Activated CD4-positive, alpha-beta T cell treated with anti-CD3 and anti-CD28 coated beads, Interleukin-2, amount 10 ng/mL, durations not matched to agents 7 days and 5 days (primary cell): ENCODE measurements at regions not wholly inside any gene's neighbourhood (a gene's known extent, or its start where the extent isn't known, plus 50 kb on each side); places are given as distances from the start of the nearest gene placed in this dataset.

Experiments used
- CTCF ChIA-PET: fragments of 350-600 bp; sonication (Branson Sonifier 250); formaldehyde crosslinking; loops from one replicate; lab custom pipeline; 2021; ENCODE audit warnings: antibody characterized with exemption; lab: Charles Lee
- POLR2A ChIA-PET: fragments of 350-600 bp; sonication (Branson Sonifier 250); formaldehyde crosslinking; loops from one replicate; lab custom pipeline; 2021; ENCODE audit warnings: antibody characterized with exemption; lab: Charles Lee
- DNase-seq: peaks from one replicate; pipeline ENCODE4 v3.0.0-alpha.2; 2020
- H3K27ac Mint-ChIP-seq: one replicate; pipeline ENCODE4 v1.8.0; 2021; ENCODE audit warnings: mild to moderate bottlenecking, moderate library complexity, mixed read lengths
- H3K27me3 Mint-ChIP-seq: one replicate; pipeline ENCODE4 v1.8.0; 2021; ENCODE audit warnings: mixed read lengths
- H3K36me3 Mint-ChIP-seq: one replicate; pipeline ENCODE4 v1.8.0; 2021; ENCODE audit warnings: low read depth, mixed read lengths
- H3K4me1 Mint-ChIP-seq: one replicate; pipeline ENCODE4 v1.8.0; 2021; ENCODE audit warnings: mixed read lengths
- H3K4me3 Mint-ChIP-seq: one replicate; pipeline ENCODE4 v1.8.0; 2021; ENCODE audit warnings: mild to moderate bottlenecking, moderate library complexity, mixed read lengths
- H3K9me3 Mint-ChIP-seq: one replicate; pipeline ENCODE4 v1.8.0; 2021; ENCODE audit warnings: mixed read lengths

DNA sequence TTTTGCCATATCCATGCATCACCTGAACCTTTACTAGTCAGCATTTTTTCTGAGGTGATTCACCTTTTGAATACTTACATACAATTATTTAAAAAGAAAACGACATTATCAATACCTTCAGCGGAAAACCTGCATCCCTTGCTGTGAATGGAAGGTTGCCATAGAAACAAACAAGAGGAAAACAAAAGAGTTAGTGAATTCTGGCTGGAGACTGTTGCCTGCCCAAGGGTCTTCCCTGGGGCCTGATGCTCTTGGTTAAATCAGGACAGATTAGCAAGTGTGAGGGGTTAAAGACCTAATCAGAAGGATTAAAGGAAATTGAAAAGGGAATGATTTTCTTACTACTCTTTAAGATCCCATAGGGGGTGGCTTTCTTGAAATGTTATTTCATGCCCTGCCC is 96.0 kb upstream of the WSCD2 start:
- H3K9me3 Mint-ChIP-seq, result no peaks in the 10 kb centered on the region
- no peak for DNase-seq
- H3K27me3 Mint-ChIP-seq, result peaks cover 6% of the 10 kb centered on the region
- POLR2A ChIA-PET, result no interaction called here
- CTCF ChIA-PET, result no interaction called here
- no peaks in the 10 kb centered on the region for H3K36me3 Mint-ChIP-seq
- no peak overlapping the region for H3K4me3 Mint-ChIP-seq
- H3K27ac Mint-ChIP-seq, result no peak overlapping the region
- peaks cover 2% of the 10 kb centered on the region for H3K4me1 Mint-ChIP-seq

DNA sequence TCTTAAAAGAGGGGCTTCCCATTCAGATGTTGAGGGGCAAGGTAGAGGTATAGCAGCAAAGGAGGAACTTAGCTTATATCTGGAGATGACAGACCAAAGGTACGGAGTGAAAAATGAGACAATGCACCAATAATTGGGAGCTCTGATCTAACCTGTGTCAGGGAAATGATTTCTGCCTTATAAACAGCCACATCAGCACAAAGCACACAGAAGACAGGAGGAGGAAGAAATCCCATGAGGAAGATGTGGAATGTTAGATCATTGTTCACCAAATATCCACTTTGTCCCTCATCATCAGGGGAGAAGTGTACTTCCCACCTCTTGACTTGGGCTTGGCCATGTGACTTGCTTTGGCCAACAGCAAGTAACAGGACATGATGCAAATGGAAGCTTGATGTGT is 93.7 kb upstream of the WSCD2 start:
- H3K4me1 Mint-ChIP-seq, result peaks cover 2% of the 10 kb centered on the region
- ChIA-PET CTCF (no interaction called here), POLR2A (no interaction called here)
- H3K36me3 Mint-ChIP-seq, result no peaks in the 10 kb centered on the region
- H3K27ac Mint-ChIP-seq, result no peak overlapping the region
- no peak overlapping the region for H3K4me3 Mint-ChIP-seq
- no peaks in the 10 kb centered on the region for H3K9me3 Mint-ChIP-seq
- H3K27me3 Mint-ChIP-seq, result peaks cover 2% of the 10 kb centered on the region
- no peak for DNase-seq

DNA sequence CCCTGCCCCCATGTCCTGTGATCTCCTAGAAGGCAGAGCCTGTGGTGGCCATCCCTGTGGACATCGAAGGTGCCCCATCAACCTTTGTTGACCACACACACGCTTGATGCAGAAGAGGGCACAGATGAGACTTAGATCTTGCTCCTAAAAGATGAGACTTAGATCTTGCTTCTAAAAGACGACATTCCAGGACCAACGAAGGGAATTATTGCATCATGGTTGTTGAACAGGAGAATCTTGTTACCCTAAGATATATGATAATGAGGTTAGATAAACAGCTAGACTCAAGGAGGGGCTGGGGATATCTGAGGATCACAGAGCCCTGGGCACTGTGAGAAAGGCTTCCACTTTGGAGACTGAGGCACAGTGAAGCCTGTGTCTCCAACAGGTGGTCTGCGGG is 91.1 kb upstream of the WSCD2 start:
- no peak overlapping the region for H3K27ac Mint-ChIP-seq
- no peaks in the 10 kb centered on the region for H3K9me3 Mint-ChIP-seq
- no peak for DNase-seq
- ChIA-PET CTCF (no interaction called here), POLR2A (no interaction called here)
- H3K27me3 Mint-ChIP-seq, result no peaks in the 10 kb centered on the region
- peaks cover 2% of the 10 kb centered on the region for H3K4me1 Mint-ChIP-seq
- H3K4me3 Mint-ChIP-seq, result no peak overlapping the region
- no peaks in the 10 kb centered on the region for H3K36me3 Mint-ChIP-seq

DNA sequence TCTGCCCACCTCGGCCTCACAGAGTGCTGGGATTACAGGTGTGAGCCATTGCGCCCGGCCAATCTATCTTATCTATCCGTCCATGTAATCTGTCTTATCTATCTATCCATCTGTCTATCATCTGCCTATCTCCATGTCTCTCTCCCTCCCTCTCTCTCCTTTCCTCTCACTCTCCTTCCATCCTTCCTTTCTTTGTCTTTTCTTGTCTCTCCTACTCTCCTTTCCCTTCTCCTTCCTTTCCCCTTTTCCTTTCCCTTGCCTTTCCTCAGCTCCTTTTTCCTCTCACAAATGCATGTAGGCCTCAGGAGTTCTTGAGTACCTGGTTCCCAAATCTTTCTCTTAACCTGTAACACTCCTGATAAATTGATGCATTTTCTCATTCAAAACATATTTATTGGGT is 89.3 kb upstream of the WSCD2 start:
- ChIA-PET POLR2A (no interaction called here), CTCF (no interaction called here)
- Mint-ChIP-seq H3K27ac (no peak overlapping the region), H3K36me3 (no peaks in the 10 kb centered on the region), H3K27me3 (no peaks in the 10 kb centered on the region), H3K9me3 (no peaks in the 10 kb centered on the region), H3K4me3 (no peak overlapping the region), H3K4me1 (no peaks in the 10 kb centered on the region)
- DNase-seq, result no peak

DNA sequence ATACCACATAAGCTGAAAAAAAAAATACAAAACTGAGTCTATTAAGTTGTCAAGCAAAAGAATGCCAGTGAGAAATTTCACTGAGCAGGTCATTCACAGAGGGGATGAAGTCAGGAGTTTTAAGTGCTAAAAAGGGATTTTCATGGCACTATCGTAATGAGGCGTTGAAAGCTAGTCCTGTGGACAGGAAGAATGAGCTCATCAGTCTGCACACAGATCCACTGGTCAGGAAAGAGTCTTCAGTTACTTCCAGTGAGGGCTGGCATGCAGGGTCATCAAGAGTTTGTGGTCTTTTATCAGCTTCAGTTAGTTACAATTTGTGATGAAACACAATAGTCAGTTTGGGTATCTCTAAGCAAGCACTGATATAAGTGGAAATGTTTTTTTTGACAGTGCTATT is 88.1 kb upstream of the WSCD2 start:
- DNase-seq, result no peak
- CTCF ChIA-PET, result interaction anchor here (0.7 kb wide), 1 partner anchor 31 kb away, joined by 3 read pairs; no protein-coding TSS in a partner anchor
- POLR2A ChIA-PET, result no interaction called here
- no peak overlapping the region for H3K4me3 Mint-ChIP-seq
- H3K27ac Mint-ChIP-seq, result no peak overlapping the region
- no peaks in the 10 kb centered on the region for H3K9me3 Mint-ChIP-seq
- H3K4me1 Mint-ChIP-seq, result no peaks in the 10 kb centered on the region
- H3K36me3 Mint-ChIP-seq, result no peaks in the 10 kb centered on the region
- H3K27me3 Mint-ChIP-seq, result peaks cover 4% of the 10 kb centered on the region

DNA sequence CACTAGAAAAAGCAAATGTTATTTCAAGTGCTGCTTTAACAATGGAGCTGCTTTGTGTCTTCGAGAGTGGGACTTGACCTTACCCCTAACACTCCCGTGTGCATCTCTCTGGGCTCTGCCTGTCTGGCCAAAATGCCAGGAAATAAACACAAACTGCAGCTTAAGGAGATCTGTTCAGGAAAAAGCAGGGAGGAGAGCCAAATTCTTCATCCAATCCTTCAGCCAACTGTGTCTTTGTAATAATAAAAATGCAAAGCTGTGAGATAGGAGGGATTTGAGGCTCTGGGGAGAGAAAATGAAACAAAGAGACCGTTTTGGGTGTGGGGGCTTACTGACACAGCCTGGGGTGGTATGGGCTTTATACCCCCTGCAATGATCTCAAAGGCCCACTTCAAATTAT is 85.8 kb upstream of the WSCD2 start:
- POLR2A ChIA-PET, result no interaction called here
- Mint-ChIP-seq H3K27me3 (peaks cover 15% of the 10 kb centered on the region), H3K4me3 (no peak overlapping the region), H3K9me3 (no peaks in the 10 kb centered on the region), H3K27ac (no peak overlapping the region), H3K36me3 (no peaks in the 10 kb centered on the region), H3K4me1 (peaks cover 5% of the 10 kb centered on the region)
- DNase-seq, result no peak
- CTCF ChIA-PET, result interaction anchor here (0.6 kb wide), 1 partner anchor 602 kb away, joined by 3 read pairs; no protein-coding TSS in a partner anchor

DNA sequence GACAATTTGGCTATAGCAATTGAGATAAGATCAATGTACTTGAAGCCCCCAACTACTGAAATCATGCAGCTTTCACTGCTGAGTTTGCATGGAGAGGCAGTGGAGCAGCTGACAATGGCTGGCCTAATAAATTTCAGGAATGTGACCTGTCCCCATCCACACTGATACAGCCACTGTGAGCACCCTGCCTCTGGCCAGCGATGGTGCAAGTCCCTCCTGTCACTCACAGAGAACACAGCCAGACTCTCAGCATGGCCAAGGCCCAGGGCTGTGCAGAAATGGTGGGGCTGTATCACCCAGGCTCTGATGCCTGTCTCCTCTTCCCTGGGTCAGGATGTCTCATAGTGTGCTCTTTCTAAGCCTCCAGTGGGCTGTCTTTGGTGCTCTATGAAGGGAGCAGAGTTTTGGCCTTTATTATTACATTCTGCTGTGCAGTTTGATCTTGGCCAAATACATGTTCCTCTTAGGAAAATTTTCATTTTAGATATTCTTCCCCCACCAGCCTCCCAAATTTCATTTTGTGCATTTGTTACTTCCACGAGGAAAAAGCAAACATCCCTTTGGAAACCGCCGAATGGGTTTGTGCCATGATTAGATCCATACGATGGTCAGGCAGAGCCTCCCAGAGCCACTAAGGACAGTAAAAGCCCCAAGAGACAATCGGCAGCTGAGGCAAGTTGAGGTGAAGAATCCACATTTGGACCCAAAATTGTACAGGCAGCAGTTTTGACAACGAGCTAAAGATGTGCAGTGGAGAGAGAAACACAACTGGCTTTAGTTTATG is 85.1 kb upstream of the WSCD2 start:
- Mint-ChIP-seq H3K27me3 (peaks cover 15% of the 10 kb centered on the region), H3K4me1 (peaks cover 5% of the 10 kb centered on the region), H3K27ac (no peak overlapping the region), H3K4me3 (no peak overlapping the region), H3K36me3 (no peaks in the 10 kb centered on the region), H3K9me3 (no peaks in the 10 kb centered on the region)
- ChIA-PET POLR2A (no interaction called here), CTCF (no interaction called here)
- DNase-seq, result no peak

DNA sequence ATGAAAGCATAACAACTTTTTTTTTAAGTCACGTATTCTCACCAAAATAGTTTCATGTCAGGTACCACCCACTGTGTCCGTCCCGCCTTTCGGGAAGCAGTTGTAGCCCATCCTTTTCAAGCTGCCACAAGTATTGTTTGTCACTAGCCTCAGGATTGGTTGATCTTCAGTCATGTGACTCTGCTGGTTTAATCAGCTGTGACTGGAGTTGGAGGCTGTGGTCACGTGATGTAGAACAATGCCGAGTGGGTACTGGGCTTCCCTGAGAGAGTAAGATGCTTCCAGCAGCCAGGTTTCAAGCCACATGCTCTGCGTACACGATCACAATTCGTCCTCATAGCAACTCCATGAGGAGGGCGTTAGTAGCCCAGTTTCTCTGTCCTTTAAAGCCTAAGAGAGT is 83.0 kb upstream of the WSCD2 start:
- H3K4me1 Mint-ChIP-seq, result peaks cover 5% of the 10 kb centered on the region
- POLR2A ChIA-PET, result interaction anchor here (0.7 kb wide), 1 partner anchor 351 kb away, joined by 3 read pairs; no protein-coding TSS in a partner anchor
- no peaks in the 10 kb centered on the region for H3K36me3 Mint-ChIP-seq

DNA sequence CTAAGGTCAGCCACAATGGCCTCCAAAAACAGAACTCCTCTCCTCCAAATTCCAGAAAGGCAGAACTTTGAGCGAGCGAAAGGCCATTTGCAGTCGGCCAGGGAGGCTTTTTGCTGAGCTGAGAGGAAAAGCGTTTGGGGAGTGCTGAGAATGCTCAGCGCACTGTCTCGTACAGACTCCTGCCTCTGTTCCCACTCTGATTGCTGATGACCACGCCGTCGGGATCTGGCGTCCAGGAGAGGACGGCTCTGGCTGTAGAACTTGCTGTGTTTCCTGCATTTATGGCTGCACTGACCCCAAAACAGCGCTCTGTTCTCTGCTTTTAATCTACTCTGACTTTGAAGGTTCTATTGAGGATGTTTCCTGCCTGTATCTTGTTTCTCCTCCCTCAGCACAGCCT is 82.4 kb upstream of the WSCD2 start:
- Mint-ChIP-seq H3K4me3 (no peak overlapping the region), H3K27me3 (peaks cover 18% of the 10 kb centered on the region), H3K4me1 (peaks cover 5% of the 10 kb centered on the region), H3K36me3 (no peaks in the 10 kb centered on the region), H3K27ac (no peak overlapping the region), H3K9me3 (no peaks in the 10 kb centered on the region)
- DNase-seq, result no peak
- CTCF ChIA-PET, result no interaction called here
- POLR2A ChIA-PET, result interaction anchor here (0.7 kb wide), 1 partner anchor 351 kb away, joined by 3 read pairs; no protein-coding TSS in a partner anchor

More for the DNA sequence above, 83.0 kb upstream of the WSCD2 start:
- CTCF ChIA-PET, result no interaction called here
- peaks cover 18% of the 10 kb centered on the region for H3K27me3 Mint-ChIP-seq
- DNase-seq, result no peak
- H3K27ac Mint-ChIP-seq, result no peak overlapping the region
- H3K9me3 Mint-ChIP-seq, result no peaks in the 10 kb centered on the region
- H3K4me3 Mint-ChIP-seq, result no peak overlapping the region

DNA sequence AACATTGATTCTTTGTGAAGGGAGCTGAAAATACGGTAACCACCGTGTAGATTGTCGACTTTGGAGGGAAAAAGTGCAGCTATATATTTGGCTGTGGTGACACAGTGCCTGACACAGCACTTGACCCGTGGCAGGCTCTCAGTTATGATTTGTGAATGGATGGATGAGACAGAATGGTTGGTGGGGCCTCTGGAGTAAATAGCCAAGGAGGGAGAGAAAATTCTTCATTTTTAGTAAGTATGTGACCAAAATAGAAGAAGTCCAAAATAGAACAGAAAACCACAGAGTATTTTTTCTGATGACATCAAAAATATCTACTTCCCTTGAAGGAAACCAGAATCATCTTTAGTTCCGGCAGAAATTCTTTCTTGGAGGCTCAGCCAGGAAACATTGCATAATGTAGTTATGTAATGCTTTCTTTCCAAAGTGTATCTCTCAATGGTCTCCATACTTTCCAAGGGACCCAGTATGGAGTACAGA is 82.0 kb upstream of the WSCD2 start:
- ChIA-PET POLR2A (no interaction called here), CTCF (no interaction called here)
- Mint-ChIP-seq H3K4me1 (peaks cover 5% of the 10 kb centered on the region), H3K27me3 (peaks cover 18% of the 10 kb centered on the region), H3K9me3 (no peaks in the 10 kb centered on the region), H3K36me3 (no peaks in the 10 kb centered on the region), H3K27ac (no peak overlapping the region), H3K4me3 (no peak overlapping the region)
- DNase-seq, result no peak

DNA sequence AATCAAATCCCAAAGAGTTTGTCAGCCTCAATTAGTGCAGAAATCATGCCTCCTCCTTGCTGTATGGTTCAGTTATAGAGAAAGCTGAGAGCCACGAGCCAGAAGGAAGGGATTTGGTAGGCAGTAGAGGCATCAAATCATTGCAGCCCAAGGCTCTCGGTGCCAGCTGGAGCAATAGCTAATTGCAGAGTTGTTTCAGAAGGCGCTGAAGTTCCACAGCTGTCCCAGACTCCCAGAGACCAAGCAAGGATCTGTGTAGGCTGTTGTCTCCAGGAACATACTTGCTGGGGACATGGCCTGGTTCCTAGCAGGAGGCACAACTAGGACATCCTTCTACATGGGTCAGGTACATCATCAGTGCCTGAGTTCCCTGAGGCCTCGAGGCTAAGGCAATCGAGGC is 80.4 kb upstream of the WSCD2 start:
- Mint-ChIP-seq H3K36me3 (no peaks in the 10 kb centered on the region), H3K27me3 (peaks cover 21% of the 10 kb centered on the region), H3K4me1 (peaks cover 5% of the 10 kb centered on the region), H3K27ac (no peak overlapping the region), H3K9me3 (no peaks in the 10 kb centered on the region), H3K4me3 (no peak overlapping the region)
- POLR2A ChIA-PET, result no interaction called here
- CTCF ChIA-PET, result interaction anchor here (1.4 kb wide), 1 partner anchor 93 kb away, joined by 3 read pairs; no protein-coding TSS in a partner anchor
- no peak for DNase-seq

DNA sequence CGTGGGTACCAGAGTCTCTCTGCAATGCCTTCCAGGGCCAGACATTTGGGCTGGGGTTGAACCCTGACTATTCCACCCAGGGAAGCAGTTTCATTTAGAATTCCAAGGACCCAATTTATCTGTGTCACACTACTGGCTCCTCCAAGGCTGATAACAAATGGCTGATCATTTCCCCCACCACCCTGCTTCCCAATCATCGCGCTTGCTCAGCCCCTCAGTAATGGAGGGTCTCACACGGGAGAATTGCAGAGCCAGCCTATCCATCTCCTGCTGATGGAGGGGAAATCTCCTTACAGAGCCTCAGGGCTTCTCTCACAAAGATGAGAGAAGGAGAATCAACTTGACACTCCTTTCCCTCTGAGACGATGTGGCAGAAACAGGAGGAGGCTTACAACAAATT is 78.4 kb upstream of the WSCD2 start:
- Mint-ChIP-seq H3K9me3 (no peaks in the 10 kb centered on the region), H3K4me3 (no peak overlapping the region), H3K36me3 (no peaks in the 10 kb centered on the region), H3K27ac (no peak overlapping the region), H3K27me3 (peaks cover 20% of the 10 kb centered on the region), H3K4me1 (peaks cover 5% of the 10 kb centered on the region)
- ChIA-PET CTCF (no interaction called here), POLR2A (no interaction called here)
- DNase-seq, result no peak

DNA sequence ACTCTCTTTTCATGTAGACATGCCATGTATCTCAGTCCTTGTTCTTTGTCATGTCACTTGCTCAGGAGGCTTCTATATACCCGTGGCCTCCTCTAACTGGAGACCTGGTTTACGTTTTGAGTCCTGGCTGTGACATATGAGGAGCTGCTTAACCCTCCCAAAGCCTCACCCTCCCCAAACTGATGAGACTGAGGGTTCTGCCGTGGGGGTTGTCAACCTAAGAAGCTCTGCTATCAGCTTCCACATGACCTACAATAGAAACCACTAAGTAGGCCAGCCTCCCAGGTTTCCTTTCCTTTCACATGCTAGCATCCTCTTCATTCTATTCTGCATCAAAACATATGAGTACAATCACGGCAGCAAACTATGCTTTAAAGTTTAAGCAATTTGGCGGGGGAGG is 76.8 kb upstream of the WSCD2 start:
- no peak for DNase-seq
- no peak overlapping the region for H3K27ac Mint-ChIP-seq
- no peak overlapping the region for H3K4me3 Mint-ChIP-seq
- ChIA-PET POLR2A (no interaction called here), CTCF (no interaction called here)
- H3K36me3 Mint-ChIP-seq, result no peaks in the 10 kb centered on the region
- peaks cover 17% of the 10 kb centered on the region for H3K27me3 Mint-ChIP-seq
- H3K4me1 Mint-ChIP-seq, result no peaks in the 10 kb centered on the region
- H3K9me3 Mint-ChIP-seq, result no peaks in the 10 kb centered on the region

DNA sequence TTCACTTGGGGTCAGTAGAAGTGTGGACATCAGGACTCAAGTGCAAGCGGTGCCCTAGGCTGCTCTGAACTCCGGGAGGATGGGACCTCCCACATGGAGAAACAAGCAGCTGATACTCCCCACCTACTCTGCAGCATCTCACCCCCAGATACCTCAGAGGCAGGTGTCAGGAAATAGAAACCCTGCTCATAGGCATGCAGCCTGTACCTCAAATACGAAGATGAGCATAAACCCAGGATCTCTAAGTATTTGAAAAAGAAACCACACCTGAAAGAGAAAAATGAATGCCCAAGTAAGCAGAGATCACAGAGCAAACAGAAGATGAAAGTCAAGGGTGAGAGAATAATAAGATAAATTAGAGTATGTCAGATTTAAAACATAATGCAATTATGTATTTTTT is 75.6 kb upstream of the WSCD2 start:
- ChIA-PET CTCF (no interaction called here), POLR2A (no interaction called here)
- Mint-ChIP-seq H3K36me3 (no peaks in the 10 kb centered on the region), H3K9me3 (no peaks in the 10 kb centered on the region), H3K4me1 (no peaks in the 10 kb centered on the region), H3K27me3 (peaks cover 12% of the 10 kb centered on the region), H3K4me3 (no peak overlapping the region), H3K27ac (no peak overlapping the region)
- no peak for DNase-seq
